Vagina (tissue), 2 donors: ENCODE measurements at regions not wholly inside any gene's neighbourhood (a gene's known extent, or its start where the extent isn't known, plus 50 kb on each side); places are given as distances from the start of the nearest gene placed in this dataset.

ENCODE experiments used
- POLR2A ChIP-seq, 2 donors: fragments of 450-650 bp; IDR thresholded peaks; one replicate each; pipeline ENCODE4 v1.6.1; 2017; ENCODE audit warnings: antibody characterized with exemption in 2 of 2, mild to moderate bottlenecking in 2 of 2, moderate library complexity in 2 of 2
- POLR2AphosphoS5 ChIP-seq, 2 donors: sonication (generic); formaldehyde crosslinking; IDR thresholded peaks; one replicate each; pipeline ENCODE4 v1.9.0; 2017; ENCODE audit warnings: antibody characterized with exemption in 2 of 2, mild to moderate bottlenecking in 2 of 2, low read depth in 1 of 2; ENCODE audit not compliant: insufficient read depth in 1 of 2
- TF ChIP-seq, protein P1 (sequence below), 3 experiments: fragments of 450-650 bp in 2 of 3; fragments of 200-600 bp in 1 of 3; sonication (generic) in 1 of 3; IDR thresholded peaks; one replicate each; pipeline ENCODE4 v1.5.1; 2017 to 2019; ENCODE audit warnings: antibody characterized with exemption in 3 of 3, mild to moderate bottlenecking in 2 of 3, moderate library complexity in 2 of 3

DNA sequence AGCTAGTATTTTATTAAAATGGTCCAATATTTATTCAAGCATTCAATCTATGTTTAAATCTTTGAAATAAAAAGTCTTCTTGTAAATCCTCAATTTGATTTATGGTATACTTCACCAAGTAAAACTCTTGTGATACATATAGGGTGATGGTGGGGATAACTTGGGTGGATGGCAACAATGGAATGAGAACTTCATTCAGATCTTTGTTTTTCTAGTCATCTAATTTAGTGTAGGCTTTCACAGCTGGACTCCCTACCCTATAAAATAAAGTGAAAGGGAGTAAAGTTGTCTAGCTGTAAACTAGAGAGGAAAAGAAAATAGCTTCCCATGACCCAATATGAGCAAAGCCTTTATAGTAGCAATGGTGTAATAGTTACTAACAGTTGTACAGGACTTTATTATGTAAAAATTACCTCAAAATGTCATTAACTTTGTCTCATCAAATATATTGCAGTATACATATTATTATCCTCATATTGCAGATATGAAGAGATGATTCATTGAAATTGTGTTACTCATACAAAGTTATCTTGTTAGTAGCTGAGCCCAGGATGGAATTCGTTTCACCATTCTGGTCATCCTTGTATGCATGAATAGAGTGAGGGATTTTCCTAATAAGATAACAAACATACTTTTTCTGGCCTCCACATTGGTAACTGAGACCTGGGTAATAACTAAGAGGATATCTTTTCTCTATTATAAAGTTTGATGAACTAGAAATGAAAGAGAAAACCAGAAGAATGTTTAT, 1377.7 kb upstream of the ADGRL4 start:
- TF ChIP-seq, protein P1, sequence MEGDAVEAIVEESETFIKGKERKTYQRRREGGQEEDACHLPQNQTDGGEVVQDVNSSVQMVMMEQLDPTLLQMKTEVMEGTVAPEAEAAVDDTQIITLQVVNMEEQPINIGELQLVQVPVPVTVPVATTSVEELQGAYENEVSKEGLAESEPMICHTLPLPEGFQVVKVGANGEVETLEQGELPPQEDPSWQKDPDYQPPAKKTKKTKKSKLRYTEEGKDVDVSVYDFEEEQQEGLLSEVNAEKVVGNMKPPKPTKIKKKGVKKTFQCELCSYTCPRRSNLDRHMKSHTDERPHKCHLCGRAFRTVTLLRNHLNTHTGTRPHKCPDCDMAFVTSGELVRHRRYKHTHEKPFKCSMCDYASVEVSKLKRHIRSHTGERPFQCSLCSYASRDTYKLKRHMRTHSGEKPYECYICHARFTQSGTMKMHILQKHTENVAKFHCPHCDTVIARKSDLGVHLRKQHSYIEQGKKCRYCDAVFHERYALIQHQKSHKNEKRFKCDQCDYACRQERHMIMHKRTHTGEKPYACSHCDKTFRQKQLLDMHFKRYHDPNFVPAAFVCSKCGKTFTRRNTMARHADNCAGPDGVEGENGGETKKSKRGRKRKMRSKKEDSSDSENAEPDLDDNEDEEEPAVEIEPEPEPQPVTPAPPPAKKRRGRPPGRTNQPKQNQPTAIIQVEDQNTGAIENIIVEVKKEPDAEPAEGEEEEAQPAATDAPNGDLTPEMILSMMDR (IDR thresholded peaks at IDR 0.05): no peak
- no peak for TF ChIP-seq POLR2A (IDR thresholded peaks at IDR 0.05)
- no peak for TF ChIP-seq POLR2AphosphoS5 (IDR thresholded peaks at IDR 0.05; ENCODE audit: insufficient read depth in 1 of 2, low read depth in 1 of 2)
